Cardiac muscle cell (in vitro differentiated cells and primary cell): ENCODE measurements at regions not wholly inside any gene's neighbourhood (a gene's known extent, or its start where the extent isn't known, plus 50 kb on each side); places are given as distances from the start of the nearest gene placed in this dataset.

ENCODE experiments used
- DNase-seq, 2 donors: peaks; one replicate each; pipeline versions ENCODE4 v3.0.0 to v3.0.0-alpha.2; 2010 to 2017; ENCODE audit warnings: low read depth in 1 of 2, low spot score in 1 of 2
- H3K27ac ChIP-seq: fragments of 200-600 bp; sonication (generic); 2 replicates; pipeline ENCODE4 v1.5.1; 2016
- H3K27me3 ChIP-seq: fragments of 200-600 bp; sonication (generic); 2 replicates; pipeline ENCODE4 v1.6.0; 2016; ENCODE audit warnings: control low read depth
- H3K36me3 ChIP-seq: fragments of 200-600 bp; sonication (generic); 2 replicates; pipeline ENCODE4 v1.5.1; 2016; ENCODE audit warnings: control low read depth
- H3K4me1 ChIP-seq: fragments of 200-600 bp; sonication (generic); 2 replicates; pipeline ENCODE4 v1.8.1; 2017; ENCODE audit warnings: low read depth, mild to moderate bottlenecking, mixed run types
- H3K4me3 ChIP-seq: fragments of 200-600 bp; sonication (generic); 2 replicates; pipeline ENCODE4 v1.5.1; 2016; ENCODE audit warnings: mild to moderate bottlenecking
- H3K9me3 ChIP-seq: fragments of 200-600 bp; sonication (generic); 2 replicates; pipeline ENCODE4 v1.5.1; 2017; ENCODE audit warnings: low read depth, mild to moderate bottlenecking, control low read depth
- TF ChIP-seq, protein P1 (sequence below): IDR thresholded peaks from 2 replicates; pipeline ENCODE4 v1.5.1; 2012; ENCODE audit warnings: low read depth, mild to moderate bottlenecking, low read length

DNA sequence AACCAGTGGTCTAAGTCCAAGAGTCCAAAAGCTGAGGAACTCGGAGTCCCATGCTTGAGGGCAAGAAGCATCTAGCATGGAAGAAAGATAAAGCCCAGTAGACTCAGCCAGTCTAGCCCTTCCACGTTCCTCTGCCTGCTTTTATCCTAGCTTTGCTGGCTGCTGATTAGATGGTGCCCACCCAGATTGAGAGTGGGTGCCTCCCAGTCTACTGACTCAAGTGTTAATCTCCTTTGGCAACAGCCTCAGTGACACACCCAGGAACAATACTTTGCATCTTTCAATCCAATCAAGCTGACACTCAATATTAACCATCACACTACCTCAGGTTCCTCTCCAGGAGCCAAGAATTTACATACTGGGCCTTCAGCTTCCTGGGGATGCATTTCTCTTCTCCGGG, 476.1 kb downstream of the FUT8 start:
- Histone ChIP-seq H3K9me3 (no peaks in the 10 kb centered on the region), H3K27me3 (no peaks in the 10 kb centered on the region), H3K27ac (no peak overlapping the region), H3K36me3 (no peaks in the 10 kb centered on the region), H3K4me1 (no peaks in the 10 kb centered on the region), H3K4me3 (no peak overlapping the region)
- TF ChIP-seq, protein P1, sequence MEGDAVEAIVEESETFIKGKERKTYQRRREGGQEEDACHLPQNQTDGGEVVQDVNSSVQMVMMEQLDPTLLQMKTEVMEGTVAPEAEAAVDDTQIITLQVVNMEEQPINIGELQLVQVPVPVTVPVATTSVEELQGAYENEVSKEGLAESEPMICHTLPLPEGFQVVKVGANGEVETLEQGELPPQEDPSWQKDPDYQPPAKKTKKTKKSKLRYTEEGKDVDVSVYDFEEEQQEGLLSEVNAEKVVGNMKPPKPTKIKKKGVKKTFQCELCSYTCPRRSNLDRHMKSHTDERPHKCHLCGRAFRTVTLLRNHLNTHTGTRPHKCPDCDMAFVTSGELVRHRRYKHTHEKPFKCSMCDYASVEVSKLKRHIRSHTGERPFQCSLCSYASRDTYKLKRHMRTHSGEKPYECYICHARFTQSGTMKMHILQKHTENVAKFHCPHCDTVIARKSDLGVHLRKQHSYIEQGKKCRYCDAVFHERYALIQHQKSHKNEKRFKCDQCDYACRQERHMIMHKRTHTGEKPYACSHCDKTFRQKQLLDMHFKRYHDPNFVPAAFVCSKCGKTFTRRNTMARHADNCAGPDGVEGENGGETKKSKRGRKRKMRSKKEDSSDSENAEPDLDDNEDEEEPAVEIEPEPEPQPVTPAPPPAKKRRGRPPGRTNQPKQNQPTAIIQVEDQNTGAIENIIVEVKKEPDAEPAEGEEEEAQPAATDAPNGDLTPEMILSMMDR = no peak
- DNase-seq = no peak

DNA sequence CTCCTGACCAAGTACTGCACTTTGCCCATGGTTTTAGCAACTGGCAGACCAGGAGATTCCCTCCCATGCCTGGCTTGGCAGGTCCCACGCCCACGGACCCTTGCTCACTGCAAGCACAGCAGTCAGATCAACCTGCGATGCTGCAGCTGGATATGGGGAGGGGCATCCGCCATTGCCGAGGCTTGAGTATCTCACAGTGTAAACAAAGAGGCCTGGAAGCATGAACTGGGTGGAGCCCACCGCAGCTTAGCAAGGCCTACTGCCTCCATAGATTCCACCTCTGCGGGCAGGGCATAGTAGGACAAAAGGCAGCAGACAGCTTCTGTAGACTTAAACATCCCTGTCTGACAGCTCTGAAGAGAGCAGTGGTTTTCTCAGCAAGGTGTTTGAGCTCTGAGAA, 479.8 kb downstream of the FUT8 start:
- DNase-seq = no peak
- no peaks in the 10 kb centered on the region for H3K36me3 ChIP-seq
- no peak overlapping the region for H3K4me3 ChIP-seq
- no peaks in the 10 kb centered on the region for H3K4me1 ChIP-seq
- no peak overlapping the region for H3K27ac ChIP-seq
- no peaks in the 10 kb centered on the region for H3K27me3 ChIP-seq
- no peaks in the 10 kb centered on the region for H3K9me3 ChIP-seq
- TF ChIP-seq, protein P1 = no peak

DNA sequence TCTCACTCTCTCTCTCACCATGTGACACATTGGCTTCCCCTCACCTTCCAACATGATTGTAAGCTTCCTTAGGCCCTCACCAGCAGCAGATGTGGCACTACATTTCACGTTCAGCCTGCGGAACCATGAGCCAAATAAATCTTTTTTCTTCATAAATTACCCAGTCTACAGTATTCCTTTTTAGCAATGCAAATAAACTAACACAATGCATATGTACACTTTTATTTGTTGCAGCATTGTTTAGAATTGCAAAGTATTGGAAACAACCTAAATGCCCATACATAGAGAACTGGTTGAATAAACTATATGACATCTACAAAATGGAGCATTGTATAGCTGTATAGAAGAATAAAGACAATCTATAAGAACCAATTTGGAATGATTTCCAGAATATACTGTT, 487.6 kb downstream of the FUT8 start:
- H3K27me3 ChIP-seq = no peaks in the 10 kb centered on the region
- H3K36me3 ChIP-seq = no peaks in the 10 kb centered on the region
- no peaks in the 10 kb centered on the region for H3K4me1 ChIP-seq
- TF ChIP-seq, protein P1 = no peak
- no peak for DNase-seq
- H3K4me3 ChIP-seq = no peak overlapping the region
- H3K9me3 ChIP-seq = no peaks in the 10 kb centered on the region
- no peak overlapping the region for H3K27ac ChIP-seq

DNA sequence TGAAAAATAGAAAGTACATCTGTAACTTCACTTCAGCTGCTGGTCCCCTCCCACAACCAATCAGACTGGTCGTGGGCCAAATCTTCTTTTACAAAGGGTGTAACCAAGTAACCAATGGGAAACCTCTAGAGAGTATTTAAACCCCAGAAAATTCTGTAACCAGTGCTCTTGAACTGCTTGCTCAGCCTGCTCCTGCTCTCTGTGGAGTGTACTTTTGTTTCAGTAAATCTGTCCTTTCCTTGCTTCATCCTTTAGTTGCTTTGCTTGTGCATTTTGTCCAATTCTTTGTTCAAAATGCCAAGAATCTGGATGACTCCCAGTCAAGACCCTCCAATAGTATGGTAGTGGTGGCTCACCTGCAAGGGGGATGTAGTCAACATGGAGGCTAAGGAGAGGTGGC, 489.1 kb downstream of the FUT8 start:
- Histone ChIP-seq H3K27ac (no peak overlapping the region), H3K4me3 (no peak overlapping the region)

DNA sequence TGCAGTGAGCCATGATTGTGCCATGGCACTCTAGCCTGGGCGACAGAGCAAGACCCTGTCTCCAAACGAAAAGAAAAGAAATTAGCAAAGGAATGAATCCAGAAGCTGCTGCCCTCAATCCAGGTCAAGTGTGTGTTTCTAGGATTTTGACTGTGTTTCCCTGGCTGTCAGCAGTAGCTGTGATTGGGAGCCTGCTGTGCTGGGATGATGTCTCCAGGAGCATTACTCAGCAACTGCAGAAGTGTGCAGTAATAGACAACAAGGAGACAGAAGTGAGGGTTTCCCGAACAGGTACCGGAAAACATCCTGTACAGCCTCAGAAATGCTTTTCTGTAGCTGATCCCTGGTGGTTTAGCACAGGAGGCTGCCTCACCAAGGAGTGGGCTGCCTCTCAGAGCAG, 492.5 kb downstream of the FUT8 start:
- no peaks in the 10 kb centered on the region for H3K9me3 ChIP-seq
- H3K27ac ChIP-seq = no peak overlapping the region
- TF ChIP-seq, protein P1 = no peak
- no peak overlapping the region for H3K4me3 ChIP-seq
- no peaks in the 10 kb centered on the region for H3K27me3 ChIP-seq
- H3K36me3 ChIP-seq = no peaks in the 10 kb centered on the region
- H3K4me1 ChIP-seq = no peaks in the 10 kb centered on the region
- no peak for DNase-seq

More for the DNA sequence above, 489.1 kb downstream of the FUT8 start:
- Histone ChIP-seq H3K36me3 (no peaks in the 10 kb centered on the region), H3K27me3 (no peaks in the 10 kb centered on the region), H3K4me1 (no peaks in the 10 kb centered on the region), H3K9me3 (no peaks in the 10 kb centered on the region)
- DNase-seq = no peak
- TF ChIP-seq, protein P1 = no peak

DNA sequence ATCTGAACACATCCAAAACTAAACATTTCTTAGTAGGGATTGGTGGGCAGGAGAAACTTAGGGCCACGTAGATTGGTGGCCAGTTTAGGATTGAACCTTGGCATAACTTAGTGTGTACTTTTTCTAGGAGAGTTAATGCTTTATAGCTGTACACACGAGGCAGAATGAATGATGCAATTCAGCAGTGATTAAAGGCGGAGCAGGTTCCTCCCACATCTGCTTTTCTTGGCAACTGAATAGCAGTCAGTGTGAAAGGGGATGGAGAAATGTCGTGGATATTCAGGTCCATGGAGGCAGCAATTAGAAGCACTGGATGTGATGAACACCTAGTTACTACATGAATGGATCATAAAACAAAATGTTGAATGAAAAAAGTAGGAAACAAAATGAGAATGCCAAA, 493.8 kb downstream of the FUT8 start:
- no peak overlapping the region for H3K27ac ChIP-seq
- H3K36me3 ChIP-seq = no peaks in the 10 kb centered on the region
- H3K4me3 ChIP-seq = no peak overlapping the region
- H3K4me1 ChIP-seq = no peaks in the 10 kb centered on the region
- no peaks in the 10 kb centered on the region for H3K9me3 ChIP-seq
- peak in 1 of 2 donors; percentile 44 for DNase-seq
- TF ChIP-seq, protein P1 = no peak
- H3K27me3 ChIP-seq = no peaks in the 10 kb centered on the region
